ENCODE measurements at regions not wholly inside any gene's neighbourhood (a gene's known extent, or its start where the extent isn't known, plus 50 kb on each side); places are given as distances from the start of the nearest gene placed in this dataset.

DNA sequence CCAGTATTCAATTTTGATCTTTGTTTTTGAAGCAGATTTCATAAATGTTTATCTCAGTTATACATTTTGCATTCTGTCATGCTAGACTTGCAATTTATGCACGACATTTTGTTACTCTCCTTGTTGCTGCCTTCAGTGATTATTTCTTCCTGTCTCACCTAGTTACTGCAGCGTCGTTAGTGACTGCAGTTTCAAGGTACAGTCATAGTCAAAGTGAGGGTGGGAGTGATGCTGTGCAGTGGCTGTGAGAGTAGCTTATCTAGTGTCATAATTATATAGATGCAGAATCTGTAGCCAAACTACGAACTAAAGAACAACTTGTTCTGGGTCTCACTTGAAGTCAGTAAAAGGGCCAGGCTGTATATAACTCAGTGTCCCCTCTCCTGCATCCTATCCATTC is 69.8 kb downstream of the GPR101 start:
- Histone ChIP-seq H3K9ac (ENCODE audit: low read length) (no peak overlapping the region), H3F3A (ENCODE audit: insufficient read depth, low read length, poor library complexity, severe bottlenecking) (no peaks in the 10 kb centered on the region), H2AFZ (ENCODE audit: low read depth, low read length) (no peak overlapping the region), H3K4me2 (ENCODE audit: low read length) (no peak overlapping the region), H3K36me3 (ENCODE audit: insufficient read depth, low read length) (no peaks in the 10 kb centered on the region), H3K4me3 (ENCODE audit: low read length) (no peak overlapping the region), H4K20me1 (ENCODE audit: insufficient read depth) (no peaks in the 10 kb centered on the region), H3K9me2 (ENCODE audit: insufficient read depth, low read length) (no peaks in the 10 kb centered on the region), H3K9me3 (ENCODE audit: low read length) (no peaks in the 10 kb centered on the region), H3K27me3 (ENCODE audit: insufficient read depth, low read depth, low read length) (no peaks in the 10 kb centered on the region), H3K79me2 (replicated peaks; ENCODE audit: insufficient read depth, low read length) (no peaks in the 10 kb centered on the region), H3K27ac (ENCODE audit: low read length) (no peak overlapping the region)
- TF ChIP-seq MXI1 (conservative IDR thresholded peaks at IDR 0.05; ENCODE audit: poor library complexity, severe bottlenecking) (no peak), RAD21 (conservative IDR thresholded peaks at IDR 0.05) (no peak), SMC3 (conservative IDR thresholded peaks at IDR 0.05; ENCODE audit: poor library complexity) (no peak), POLR2AphosphoS5 (IDR thresholded peaks at IDR 0.05) (no peak), EZH2 (IDR thresholded peaks at IDR 0.05; ENCODE audit: borderline replicate concordance, insufficient read depth, low read length, poor library complexity, severe bottlenecking) (no peak)
- TF ChIP-seq, protein P1, sequence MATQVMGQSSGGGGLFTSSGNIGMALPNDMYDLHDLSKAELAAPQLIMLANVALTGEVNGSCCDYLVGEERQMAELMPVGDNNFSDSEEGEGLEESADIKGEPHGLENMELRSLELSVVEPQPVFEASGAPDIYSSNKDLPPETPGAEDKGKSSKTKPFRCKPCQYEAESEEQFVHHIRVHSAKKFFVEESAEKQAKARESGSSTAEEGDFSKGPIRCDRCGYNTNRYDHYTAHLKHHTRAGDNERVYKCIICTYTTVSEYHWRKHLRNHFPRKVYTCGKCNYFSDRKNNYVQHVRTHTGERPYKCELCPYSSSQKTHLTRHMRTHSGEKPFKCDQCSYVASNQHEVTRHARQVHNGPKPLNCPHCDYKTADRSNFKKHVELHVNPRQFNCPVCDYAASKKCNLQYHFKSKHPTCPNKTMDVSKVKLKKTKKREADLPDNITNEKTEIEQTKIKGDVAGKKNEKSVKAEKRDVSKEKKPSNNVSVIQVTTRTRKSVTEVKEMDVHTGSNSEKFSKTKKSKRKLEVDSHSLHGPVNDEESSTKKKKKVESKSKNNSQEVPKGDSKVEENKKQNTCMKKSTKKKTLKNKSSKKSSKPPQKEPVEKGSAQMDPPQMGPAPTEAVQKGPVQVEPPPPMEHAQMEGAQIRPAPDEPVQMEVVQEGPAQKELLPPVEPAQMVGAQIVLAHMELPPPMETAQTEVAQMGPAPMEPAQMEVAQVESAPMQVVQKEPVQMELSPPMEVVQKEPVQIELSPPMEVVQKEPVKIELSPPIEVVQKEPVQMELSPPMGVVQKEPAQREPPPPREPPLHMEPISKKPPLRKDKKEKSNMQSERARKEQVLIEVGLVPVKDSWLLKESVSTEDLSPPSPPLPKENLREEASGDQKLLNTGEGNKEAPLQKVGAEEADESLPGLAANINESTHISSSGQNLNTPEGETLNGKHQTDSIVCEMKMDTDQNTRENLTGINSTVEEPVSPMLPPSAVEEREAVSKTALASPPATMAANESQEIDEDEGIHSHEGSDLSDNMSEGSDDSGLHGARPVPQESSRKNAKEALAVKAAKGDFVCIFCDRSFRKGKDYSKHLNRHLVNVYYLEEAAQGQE (IDR thresholded peaks at IDR 0.05; ENCODE audit: borderline replicate concordance): no peak

DNA sequence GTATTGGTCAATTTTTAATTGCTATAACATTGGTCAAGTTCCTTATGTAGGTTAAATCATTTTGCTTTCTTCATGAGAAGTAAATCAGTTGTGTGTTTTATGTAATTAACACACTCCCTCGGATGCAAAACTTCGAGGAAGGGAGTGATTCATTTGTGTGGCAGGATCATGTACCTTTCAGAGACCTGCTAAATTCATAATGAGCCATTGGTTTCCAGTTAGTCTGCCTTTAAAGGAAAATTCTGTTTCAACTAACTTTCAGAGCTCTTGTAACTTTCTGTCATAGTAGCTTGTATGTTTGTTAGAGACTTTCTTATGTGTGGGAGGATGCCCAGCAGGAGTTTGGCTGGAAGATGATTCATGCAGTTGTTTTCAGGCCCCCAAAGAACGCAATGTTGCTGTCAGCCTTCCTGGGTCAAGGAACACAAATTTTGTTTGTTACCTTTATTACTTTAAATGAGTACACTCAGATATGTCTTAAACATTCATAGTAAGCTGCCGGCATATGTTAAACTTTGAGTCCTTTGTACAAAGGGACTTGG is 72.1 kb downstream of the GPR101 start:
- Histone ChIP-seq H3K36me3 (ENCODE audit: insufficient read depth, low read length) (no peaks in the 10 kb centered on the region), H3K4me2 (ENCODE audit: low read length) (no peak overlapping the region), H4K20me1 (ENCODE audit: insufficient read depth) (no peaks in the 10 kb centered on the region), H3K4me3 (ENCODE audit: low read length) (no peak overlapping the region), H3K9me3 (ENCODE audit: low read length) (no peaks in the 10 kb centered on the region), H3K27ac (ENCODE audit: low read length) (no peak overlapping the region), H3F3A (ENCODE audit: insufficient read depth, low read length, poor library complexity, severe bottlenecking) (no peaks in the 10 kb centered on the region), H3K9me2 (ENCODE audit: insufficient read depth, low read length) (no peaks in the 10 kb centered on the region), H3K27me3 (ENCODE audit: insufficient read depth, low read depth, low read length) (no peaks in the 10 kb centered on the region), H3K9ac (ENCODE audit: low read length) (no peak overlapping the region), H2AFZ (ENCODE audit: low read depth, low read length) (no peak overlapping the region), H3K79me2 (replicated peaks; ENCODE audit: insufficient read depth, low read length) (no peaks in the 10 kb centered on the region)
- TF ChIP-seq, protein P1 (IDR thresholded peaks at IDR 0.05; ENCODE audit: borderline replicate concordance): no peak
- TF ChIP-seq POLR2AphosphoS5 (IDR thresholded peaks at IDR 0.05) (no peak), TAF1 (IDR thresholded peaks at IDR 0.05; ENCODE audit: low read depth) (no peak), MXI1 (conservative IDR thresholded peaks at IDR 0.05; ENCODE audit: poor library complexity, severe bottlenecking) (no peak), SMC3 (conservative IDR thresholded peaks at IDR 0.05; ENCODE audit: poor library complexity) (no peak), EZH2 (IDR thresholded peaks at IDR 0.05; ENCODE audit: borderline replicate concordance, insufficient read depth, low read length, poor library complexity, severe bottlenecking) (no peak), RAD21 (conservative IDR thresholded peaks at IDR 0.05) (no peak), EP300 (conservative IDR thresholded peaks at IDR 0.05; ENCODE audit: poor library complexity, severe bottlenecking) (no peak)
- TF ChIP-seq, protein P2, sequence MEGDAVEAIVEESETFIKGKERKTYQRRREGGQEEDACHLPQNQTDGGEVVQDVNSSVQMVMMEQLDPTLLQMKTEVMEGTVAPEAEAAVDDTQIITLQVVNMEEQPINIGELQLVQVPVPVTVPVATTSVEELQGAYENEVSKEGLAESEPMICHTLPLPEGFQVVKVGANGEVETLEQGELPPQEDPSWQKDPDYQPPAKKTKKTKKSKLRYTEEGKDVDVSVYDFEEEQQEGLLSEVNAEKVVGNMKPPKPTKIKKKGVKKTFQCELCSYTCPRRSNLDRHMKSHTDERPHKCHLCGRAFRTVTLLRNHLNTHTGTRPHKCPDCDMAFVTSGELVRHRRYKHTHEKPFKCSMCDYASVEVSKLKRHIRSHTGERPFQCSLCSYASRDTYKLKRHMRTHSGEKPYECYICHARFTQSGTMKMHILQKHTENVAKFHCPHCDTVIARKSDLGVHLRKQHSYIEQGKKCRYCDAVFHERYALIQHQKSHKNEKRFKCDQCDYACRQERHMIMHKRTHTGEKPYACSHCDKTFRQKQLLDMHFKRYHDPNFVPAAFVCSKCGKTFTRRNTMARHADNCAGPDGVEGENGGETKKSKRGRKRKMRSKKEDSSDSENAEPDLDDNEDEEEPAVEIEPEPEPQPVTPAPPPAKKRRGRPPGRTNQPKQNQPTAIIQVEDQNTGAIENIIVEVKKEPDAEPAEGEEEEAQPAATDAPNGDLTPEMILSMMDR (IDR thresholded peaks at IDR 0.05; ENCODE audit: poor library complexity, severe bottlenecking): no peak
